Kidney epithelial cell (primary cell): ENCODE measurements at regions not wholly inside any gene's neighbourhood (a gene's known extent, or its start where the extent isn't known, plus 50 kb on each side); places are given as distances from the start of the nearest gene placed in this dataset.

Experiments
- DNase-seq: peaks from one replicate; pipeline ENCODE4 v3.0.0-alpha.2; 2010; ENCODE audit warnings: low read depth
- H3K27me3 ChIP-seq: 2 replicates; pipeline ENCODE4 v1.6.0; 2011; ENCODE audit warnings: low read length; ENCODE audit not compliant: control insufficient read depth, insufficient read depth
- H3K36me3 ChIP-seq: 2 replicates; pipeline ENCODE4 v1.5.1; 2011; ENCODE audit warnings: low read length; ENCODE audit not compliant: control insufficient read depth, insufficient read depth
- H3K4me3 ChIP-seq: 2 replicates; pipeline ENCODE4 v1.5.1; 2011; ENCODE audit warnings: low read depth, mild to moderate bottlenecking, control low read depth, low read length
- TF ChIP-seq, protein P1 (sequence below): IDR thresholded peaks from 2 replicates; pipeline ENCODE4 v1.5.1; 2011; ENCODE audit warnings: mild to moderate bottlenecking, moderate library complexity, low read length, control low read depth, inconsistent platforms; ENCODE audit not compliant: insufficient read depth, poor library complexity, severe bottlenecking

- no peak for DNase-seq
- TF ChIP-seq, protein P1, sequence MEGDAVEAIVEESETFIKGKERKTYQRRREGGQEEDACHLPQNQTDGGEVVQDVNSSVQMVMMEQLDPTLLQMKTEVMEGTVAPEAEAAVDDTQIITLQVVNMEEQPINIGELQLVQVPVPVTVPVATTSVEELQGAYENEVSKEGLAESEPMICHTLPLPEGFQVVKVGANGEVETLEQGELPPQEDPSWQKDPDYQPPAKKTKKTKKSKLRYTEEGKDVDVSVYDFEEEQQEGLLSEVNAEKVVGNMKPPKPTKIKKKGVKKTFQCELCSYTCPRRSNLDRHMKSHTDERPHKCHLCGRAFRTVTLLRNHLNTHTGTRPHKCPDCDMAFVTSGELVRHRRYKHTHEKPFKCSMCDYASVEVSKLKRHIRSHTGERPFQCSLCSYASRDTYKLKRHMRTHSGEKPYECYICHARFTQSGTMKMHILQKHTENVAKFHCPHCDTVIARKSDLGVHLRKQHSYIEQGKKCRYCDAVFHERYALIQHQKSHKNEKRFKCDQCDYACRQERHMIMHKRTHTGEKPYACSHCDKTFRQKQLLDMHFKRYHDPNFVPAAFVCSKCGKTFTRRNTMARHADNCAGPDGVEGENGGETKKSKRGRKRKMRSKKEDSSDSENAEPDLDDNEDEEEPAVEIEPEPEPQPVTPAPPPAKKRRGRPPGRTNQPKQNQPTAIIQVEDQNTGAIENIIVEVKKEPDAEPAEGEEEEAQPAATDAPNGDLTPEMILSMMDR = no peak
- no peak overlapping the region for H3K4me3 ChIP-seq
- no peaks in the 10 kb centered on the region for H3K36me3 ChIP-seq
- H3K27me3 ChIP-seq = no peaks in the 10 kb centered on the region
These were observed 179.7 kb upstream of the RASGEF1B start for GRCh38 chr4:81651243-81651899.

- H3K4me3 ChIP-seq = no peak overlapping the region
- H3K27me3 ChIP-seq = no peaks in the 10 kb centered on the region
- no peak for DNase-seq
- TF ChIP-seq, protein P1 = no peak
- H3K36me3 ChIP-seq = no peaks in the 10 kb centered on the region
These were observed 179.0 kb upstream of the RASGEF1B start for GRCh38 chr4:81650606-81651242.

GRCh38 chr4:81648576-81649275 lies 177.0 kb upstream of the RASGEF1B start:
- H3K4me3 ChIP-seq = no peak overlapping the region
- TF ChIP-seq, protein P1 = no peak
- DNase-seq = peak; percentile 77
- no peaks in the 10 kb centered on the region for H3K27me3 ChIP-seq
- H3K36me3 ChIP-seq = no peaks in the 10 kb centered on the region

GRCh38 chr4:81647388-81647787 lies 175.7 kb upstream of the RASGEF1B start:
- no peak overlapping the region for H3K4me3 ChIP-seq
- TF ChIP-seq, protein P1 = no peak
- no peaks in the 10 kb centered on the region for H3K27me3 ChIP-seq
- no peaks in the 10 kb centered on the region for H3K36me3 ChIP-seq
- no peak for DNase-seq

GRCh38 chr4:81642543-81642942 lies 170.8 kb upstream of the RASGEF1B start:
- H3K4me3 ChIP-seq = no peak overlapping the region
- no peaks in the 10 kb centered on the region for H3K36me3 ChIP-seq
- H3K27me3 ChIP-seq = no peaks in the 10 kb centered on the region
- TF ChIP-seq, protein P1 = no peak
- DNase-seq = no peak

DNA sequence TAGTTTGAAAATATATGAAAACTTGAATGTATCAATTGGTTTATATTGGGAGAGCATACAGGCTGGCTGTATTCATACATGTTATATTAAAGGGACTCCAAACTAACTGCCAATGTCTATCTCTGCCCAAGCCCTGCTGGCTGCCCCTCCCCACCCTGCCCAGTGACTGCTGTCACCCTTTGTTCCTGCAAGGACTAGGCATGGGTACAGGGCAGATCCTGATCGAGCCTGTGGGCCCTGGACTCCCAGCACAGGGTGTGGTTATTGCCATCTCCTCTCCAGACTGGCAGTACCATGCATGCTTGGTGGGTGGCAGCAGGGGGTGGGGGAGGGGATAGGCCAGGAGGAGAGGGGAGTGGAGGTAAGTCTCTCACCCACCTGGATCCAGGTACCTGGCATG lies 167.5 kb upstream of the RASGEF1B start:
- DNase-seq = no peak
- TF ChIP-seq, protein P1 = no peak
- no peaks in the 10 kb centered on the region for H3K27me3 ChIP-seq
- no peak overlapping the region for H3K4me3 ChIP-seq
- H3K36me3 ChIP-seq = no peaks in the 10 kb centered on the region
